HG03175 (cell line): ENCODE measurements at regions not wholly inside any gene's neighbourhood (a gene's known extent, or its start where the extent isn't known, plus 50 kb on each side); places are given as distances from the start of the nearest gene placed in this dataset.

ENCODE experiments used
- ATAC-seq: cut with Tn5 transposase; IDR thresholded peaks from one replicate; pipeline ENCODE4 v1.9.1; 2021; ENCODE audit warnings: mild to moderate bottlenecking, moderate library complexity; ENCODE audit not compliant: unreplicated experiment

GRCh38 chr7:42400211-42400772 lies 163.3 kb upstream of the GLI3 start:
- no peak for ATAC-seq

GRCh38 chr7:42395607-42396006 lies 158.6 kb upstream of the GLI3 start:
- no peak for ATAC-seq

GRCh38 chr7:42392826-42393225 lies 155.8 kb upstream of the GLI3 start:
- ATAC-seq = no peak

- no peak for ATAC-seq
Measured at GRCh38 chr7:42389697-42390096, 152.7 kb upstream of the GLI3 start.

GRCh38 chr7:42385912-42386311 lies 148.9 kb upstream of the GLI3 start:
- ATAC-seq = no peak

- no peak for ATAC-seq
Measured at GRCh38 chr7:42381161-42381560, 144.2 kb upstream of the GLI3 start.

GRCh38 chr7:42380401-42380800 lies 143.4 kb upstream of the GLI3 start:
- ATAC-seq = no peak

- ATAC-seq = no peak
Measured at GRCh38 chr7:42378149-42378548, 141.1 kb upstream of the GLI3 start.

GRCh38 chr7:42373285-42373684 lies 136.3 kb upstream of the GLI3 start:
- ATAC-seq = no peak

- ATAC-seq = no peak
Measured at GRCh38 chr7:42372479-42372878, 135.5 kb upstream of the GLI3 start.

- no peak for ATAC-seq
Measured at GRCh38 chr7:42359946-42360345, 122.9 kb upstream of the GLI3 start.

GRCh38 chr7:42351316-42351935 lies 114.4 kb upstream of the GLI3 start:
- ATAC-seq = no peak

- ATAC-seq = no peak
Measured at GRCh38 chr7:42350801-42351200, 113.8 kb upstream of the GLI3 start.

GRCh38 chr7:42348631-42349030 lies 111.6 kb upstream of the GLI3 start:
- no peak for ATAC-seq

- no peak for ATAC-seq
Measured at GRCh38 chr7:42348071-42348470, 111.1 kb upstream of the GLI3 start.

GRCh38 chr7:42347616-42348015 lies 110.6 kb upstream of the GLI3 start:
- ATAC-seq = no peak

GRCh38 chr7:42345478-42346299 lies 108.7 kb upstream of the GLI3 start:
- ATAC-seq = no peak

GRCh38 chr7:42344198-42344755 lies 107.3 kb upstream of the GLI3 start:
- ATAC-seq = no peak

- ATAC-seq = no peak
Measured at GRCh38 chr7:42342381-42342780, 105.4 kb upstream of the GLI3 start.

- no peak for ATAC-seq
Measured at GRCh38 chr7:42340436-42340835, 103.4 kb upstream of the GLI3 start.

- no peak for ATAC-seq
Measured at GRCh38 chr7:42338916-42339540, 102.0 kb upstream of the GLI3 start.
